GM20000 (cell line): ENCODE measurements at regions not wholly inside any gene's neighbourhood (a gene's known extent, or its start where the extent isn't known, plus 50 kb on each side); places are given as distances from the start of the nearest gene placed in this dataset.

ENCODE experiments used
- DNase-seq: peaks from one replicate; pipeline ENCODE4 v3.0.0; 2012; ENCODE audit warnings: low spot score
- CTCF ChIP-seq: IDR thresholded peaks from 2 replicates; pipeline ENCODE4 v1.5.1; 2012; ENCODE audit warnings: mild to moderate bottlenecking, control low read depth; ENCODE audit errors: extremely low read depth, missing control alignments

DNA sequence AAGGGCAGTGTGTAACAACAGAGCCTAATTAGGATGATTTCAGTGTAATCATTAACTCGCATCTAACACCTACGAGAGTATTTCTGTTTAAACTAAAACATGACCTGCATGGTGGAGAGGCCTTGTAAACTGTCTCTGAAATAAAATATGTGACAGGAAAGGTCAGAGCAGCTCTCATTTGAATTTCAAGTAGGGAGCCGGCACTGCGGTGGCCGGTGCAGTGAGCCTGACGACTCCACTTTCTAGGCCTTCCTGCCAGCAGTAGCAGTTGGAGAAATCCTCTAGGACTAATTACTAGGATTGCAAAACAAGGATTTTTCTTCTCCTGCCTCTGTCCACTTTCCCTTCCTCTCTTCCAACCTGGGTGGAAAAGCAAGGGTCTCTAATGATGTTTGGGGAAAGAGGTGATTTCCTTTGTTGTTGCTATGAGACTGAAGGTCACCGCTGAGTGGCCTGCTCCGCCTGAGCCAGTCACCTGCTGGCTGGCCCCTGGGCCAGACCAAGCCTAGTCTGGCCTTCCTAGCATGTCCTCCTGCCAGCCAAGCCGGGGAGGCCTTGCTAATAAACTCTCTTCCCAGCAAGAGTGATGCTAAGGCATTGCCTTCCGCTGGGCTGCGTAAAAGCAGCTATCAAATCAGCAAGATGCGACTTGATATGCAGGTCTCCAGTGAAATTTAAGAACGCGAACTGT is 245.7 kb downstream of the PSAT1 start:
- DNase-seq, result no peak
- TF ChIP-seq CTCF, result no peak

GRCh38 chr9:78543353-78543752 is 246.4 kb downstream of the PSAT1 start:
- TF ChIP-seq CTCF, result no peak
- DNase-seq, result no peak

GRCh38 chr9:78544230-78544629 is 247.3 kb downstream of the PSAT1 start:
- no peak for TF ChIP-seq CTCF
- no peak for DNase-seq

DNA sequence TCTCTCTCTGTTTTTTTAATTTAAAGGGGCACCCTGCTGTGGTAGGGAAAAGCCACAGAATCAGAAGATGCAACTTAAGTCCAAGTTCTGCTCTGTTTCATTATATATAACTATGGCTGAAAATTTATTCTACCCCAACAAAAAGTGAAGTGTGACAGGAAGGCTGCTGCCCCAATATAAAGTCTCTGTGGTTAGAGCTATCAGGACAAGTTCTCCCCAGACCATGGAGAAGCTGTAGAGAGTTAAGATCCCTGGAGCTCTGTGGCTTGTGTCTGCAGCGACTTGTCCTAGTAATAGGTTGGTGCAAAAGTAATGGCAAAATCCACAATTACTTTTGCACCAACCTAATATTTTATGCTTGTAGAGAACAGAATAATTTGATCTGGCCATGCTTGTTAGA is 250.9 kb downstream of the PSAT1 start:
- TF ChIP-seq CTCF, result no peak
- DNase-seq, result no peak

DNA sequence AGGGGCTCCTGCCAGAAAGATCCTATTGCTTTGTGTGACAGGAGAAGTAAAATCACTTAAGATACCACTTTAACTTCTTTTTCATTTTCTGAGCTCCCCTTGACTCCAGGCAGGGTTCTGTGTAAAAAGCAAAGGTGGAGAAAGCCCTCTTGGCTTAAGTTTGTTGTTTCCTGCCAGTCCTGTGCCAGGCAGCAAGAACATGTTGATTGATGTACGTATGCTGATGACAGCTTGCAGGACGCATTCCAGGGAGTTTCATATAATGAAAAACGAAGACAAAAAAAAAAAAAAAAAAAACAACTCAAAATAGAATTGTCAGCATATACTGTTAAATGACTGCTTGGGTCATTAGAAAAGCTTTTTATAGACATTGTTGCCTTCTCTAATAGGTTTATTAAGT is 251.7 kb downstream of the PSAT1 start:
- no peak for TF ChIP-seq CTCF
- no peak for DNase-seq

DNA sequence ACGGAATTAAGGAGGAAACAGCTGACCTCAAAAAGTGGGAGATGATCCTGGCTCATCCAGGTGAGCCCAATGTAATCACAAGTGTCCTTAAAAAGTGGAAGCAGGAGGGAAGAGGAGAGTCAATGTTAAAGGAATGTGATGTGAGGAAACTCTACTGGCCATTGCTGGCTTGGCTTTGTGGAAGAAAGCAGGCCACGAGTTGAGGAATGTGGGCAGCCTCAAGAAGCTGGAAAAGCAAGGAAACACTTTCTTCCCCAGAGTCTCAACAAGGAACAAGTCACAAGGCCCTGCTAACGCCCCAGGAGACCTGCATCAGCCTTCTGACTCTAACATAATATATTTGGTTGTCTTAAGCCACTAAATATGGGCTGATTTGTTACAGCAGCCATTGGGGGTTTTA is 252.8 kb downstream of the PSAT1 start:
- no peak for TF ChIP-seq CTCF
- no peak for DNase-seq

DNA sequence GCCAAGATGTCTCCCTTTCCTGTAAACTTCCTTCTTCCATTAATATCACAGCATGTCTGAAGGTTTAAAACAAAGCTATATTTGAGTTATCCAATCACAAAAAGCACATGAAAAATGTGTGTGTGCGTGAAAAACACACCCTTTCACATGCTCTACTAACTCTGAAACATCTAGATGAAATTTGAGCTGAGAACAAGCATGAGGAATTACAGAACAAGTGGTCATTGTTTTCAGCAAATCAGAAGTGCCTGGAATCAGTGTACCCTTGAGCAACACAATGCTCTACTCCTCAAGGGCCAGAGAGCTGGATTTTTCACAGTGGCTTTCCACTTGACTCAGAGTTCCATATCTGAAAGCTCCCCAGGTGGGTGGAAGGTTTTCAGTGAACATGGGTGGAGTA is 255.9 kb downstream of the PSAT1 start:
- no peak for DNase-seq
- TF ChIP-seq CTCF, result no peak
